GM18517 (cell line): ENCODE measurements at regions not wholly inside any gene's neighbourhood (a gene's known extent, or its start where the extent isn't known, plus 50 kb on each side); places are given as distances from the start of the nearest gene placed in this dataset.

Experiments
- ATAC-seq: cut with Tn5 transposase; IDR thresholded peaks from one replicate; pipeline ENCODE4 v1.9.1; 2021; ENCODE audit warnings: mild to moderate bottlenecking, moderate library complexity; ENCODE audit not compliant: unreplicated experiment

- no peak for ATAC-seq
Observed at GRCh38 chr9:119788921-119789320, 419.7 kb upstream of the BRINP1 start.

- ATAC-seq, result no peak
Observed at GRCh38 chr9:119781886-119782285, 412.7 kb upstream of the BRINP1 start.

GRCh38 chr9:119775410-119775809, 406.2 kb upstream of the BRINP1 start:
- no peak for ATAC-seq

GRCh38 chr9:119773823-119774222, 404.6 kb upstream of the BRINP1 start:
- no peak for ATAC-seq

GRCh38 chr9:119771341-119771740, 402.1 kb upstream of the BRINP1 start:
- no peak for ATAC-seq

GRCh38 chr9:119768266-119768665, 399.0 kb upstream of the BRINP1 start:
- no peak for ATAC-seq

GRCh38 chr9:119765632-119766175, 396.5 kb upstream of the BRINP1 start:
- no peak for ATAC-seq

- no peak for ATAC-seq
Observed at GRCh38 chr9:119763260-119763659, 394.0 kb upstream of the BRINP1 start.

GRCh38 chr9:119761812-119762211, 392.6 kb upstream of the BRINP1 start:
- ATAC-seq, result no peak

- no peak for ATAC-seq
Observed at GRCh38 chr9:119758990-119759389, 389.8 kb upstream of the BRINP1 start.

- ATAC-seq, result no peak
Observed at GRCh38 chr9:119758241-119758640, 389.0 kb upstream of the BRINP1 start.

GRCh38 chr9:119739476-119739875, 370.2 kb upstream of the BRINP1 start:
- ATAC-seq, result no peak

- ATAC-seq, result peak; percentile 95
Observed at GRCh38 chr9:119736491-119737454, 367.5 kb upstream of the BRINP1 start.

GRCh38 chr9:119727988-119728387, 358.8 kb upstream of the BRINP1 start:
- no peak for ATAC-seq

GRCh38 chr9:119726035-119726434, 356.8 kb upstream of the BRINP1 start:
- no peak for ATAC-seq

GRCh38 chr9:119722384-119722783, 353.1 kb upstream of the BRINP1 start:
- ATAC-seq, result no peak

- ATAC-seq, result no peak
Observed at GRCh38 chr9:119712325-119712724, 343.1 kb upstream of the BRINP1 start.

GRCh38 chr9:119709431-119709830, 340.2 kb upstream of the BRINP1 start:
- no peak for ATAC-seq

GRCh38 chr9:119707228-119707845, 338.1 kb upstream of the BRINP1 start:
- no peak for ATAC-seq

- ATAC-seq, result no peak
Observed at GRCh38 chr9:119701651-119702050, 332.4 kb upstream of the BRINP1 start.

- no peak for ATAC-seq
Observed at GRCh38 chr9:119698535-119698934, 329.3 kb upstream of the BRINP1 start.

- ATAC-seq, result no peak
Observed at GRCh38 chr9:119697996-119698395, 328.8 kb upstream of the BRINP1 start.
